ENCODE measurements at regions not wholly inside any gene's neighbourhood (a gene's known extent, or its start where the extent isn't known, plus 50 kb on each side); places are given as distances from the start of the nearest gene placed in this dataset.

DNA sequence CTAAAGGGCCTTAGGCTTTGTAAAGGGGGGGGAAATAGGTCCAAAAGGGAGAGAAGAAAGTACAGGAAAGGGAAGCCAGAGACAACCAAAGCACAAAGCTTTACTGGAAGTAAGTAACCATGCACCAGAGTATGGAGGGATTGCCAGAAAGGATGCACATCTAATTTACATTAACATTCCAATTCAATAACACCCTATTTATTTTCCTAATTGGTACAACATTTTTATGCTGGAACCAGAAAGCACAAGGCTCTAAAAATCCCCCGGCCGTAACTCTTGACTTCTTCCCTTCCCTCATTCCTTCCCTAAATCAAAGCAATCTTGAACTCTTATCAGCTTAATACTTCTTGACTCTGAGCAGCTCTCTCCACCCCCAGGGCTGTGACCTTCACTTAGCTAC is 400.0 kb upstream of the CELF2 start:
- TF ChIP-seq EZH2 (IDR thresholded peaks at IDR 0.05; ENCODE audit: insufficient read depth, poor library complexity, severe bottlenecking) (no peak), EZH2phosphoT487 (IDR thresholded peaks at IDR 0.05; ENCODE audit: insufficient read depth, low read depth) (no peak)
